ENCODE measurements at regions not wholly inside any gene's neighbourhood (a gene's known extent, or its start where the extent isn't known, plus 50 kb on each side); places are given as distances from the start of the nearest gene placed in this dataset.

- no peak for TF ChIP-seq ZNF274 (IDR thresholded peaks at IDR 0.05; ENCODE audit: low read depth, low read length)
- TF ChIP-seq YY1 (IDR thresholded peaks at IDR 0.05; ENCODE audit: insufficient read depth, insufficient read length), result no peak
- TF ChIP-seq SUZ12 (IDR thresholded peaks at IDR 0.05; ENCODE audit: extremely low read depth, insufficient read depth, insufficient read length), result no peak
Measured at GRCh38 chr13:69589531-69590235, 517.9 kb upstream of the ATXN8OS start.
